GM19238 (cell line): ENCODE measurements at regions not wholly inside any gene's neighbourhood (a gene's known extent, or its start where the extent isn't known, plus 50 kb on each side); places are given as distances from the start of the nearest gene placed in this dataset.
"Not testable (repeated sequence)": the region's sequence is repeated elsewhere in the genome, so short reads cannot be mapped to it uniquely, and the experiment has no call there.

Source experiments
- DNase-seq: peaks from one replicate; pipeline ENCODE4 v3.0.0; 2011; ENCODE audit warnings: low spot score; ENCODE audit not compliant: insufficient read length

DNA sequence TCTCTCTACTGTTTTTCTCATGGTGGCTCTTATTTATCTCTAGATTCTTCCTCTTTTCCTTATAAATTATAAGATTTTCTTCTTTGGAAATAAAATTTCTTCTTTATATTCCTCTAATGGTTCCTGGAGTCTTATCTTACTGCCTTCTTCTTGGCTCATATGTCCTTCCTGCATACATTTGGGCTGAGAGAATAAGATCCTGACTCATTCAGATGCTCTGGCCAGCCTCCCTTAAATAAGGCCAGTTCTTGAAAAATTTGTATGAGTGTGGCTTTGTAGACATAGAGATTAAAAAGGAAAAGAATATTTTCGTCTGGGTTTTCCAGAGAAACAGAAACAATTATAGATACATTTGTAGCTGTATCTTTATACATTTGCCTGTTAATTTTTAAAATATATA is 411.3 kb downstream of the KIF20B start:
- DNase-seq, result no peak

DNA sequence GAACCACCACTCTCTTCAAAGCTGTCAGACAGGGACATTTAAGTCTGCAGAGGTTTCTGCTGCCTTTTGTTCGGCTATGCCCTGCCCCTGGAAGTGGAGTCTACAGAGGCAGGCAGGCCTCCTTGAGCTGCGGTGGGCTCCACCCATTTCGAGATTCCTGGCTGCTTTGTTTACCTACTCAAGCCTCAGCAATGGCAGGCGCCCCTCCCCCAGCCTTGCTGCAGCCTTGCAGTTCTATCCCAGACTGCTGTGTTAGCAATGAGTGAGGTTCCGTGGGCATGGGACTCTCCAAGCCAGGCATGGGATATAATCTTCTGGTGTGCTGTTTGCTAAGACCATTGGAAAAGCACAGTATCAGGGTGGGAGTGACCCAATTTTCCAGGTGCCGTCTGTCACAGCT is 417.2 kb downstream of the KIF20B start:
- DNase-seq, result not testable (repeated sequence)

DNA sequence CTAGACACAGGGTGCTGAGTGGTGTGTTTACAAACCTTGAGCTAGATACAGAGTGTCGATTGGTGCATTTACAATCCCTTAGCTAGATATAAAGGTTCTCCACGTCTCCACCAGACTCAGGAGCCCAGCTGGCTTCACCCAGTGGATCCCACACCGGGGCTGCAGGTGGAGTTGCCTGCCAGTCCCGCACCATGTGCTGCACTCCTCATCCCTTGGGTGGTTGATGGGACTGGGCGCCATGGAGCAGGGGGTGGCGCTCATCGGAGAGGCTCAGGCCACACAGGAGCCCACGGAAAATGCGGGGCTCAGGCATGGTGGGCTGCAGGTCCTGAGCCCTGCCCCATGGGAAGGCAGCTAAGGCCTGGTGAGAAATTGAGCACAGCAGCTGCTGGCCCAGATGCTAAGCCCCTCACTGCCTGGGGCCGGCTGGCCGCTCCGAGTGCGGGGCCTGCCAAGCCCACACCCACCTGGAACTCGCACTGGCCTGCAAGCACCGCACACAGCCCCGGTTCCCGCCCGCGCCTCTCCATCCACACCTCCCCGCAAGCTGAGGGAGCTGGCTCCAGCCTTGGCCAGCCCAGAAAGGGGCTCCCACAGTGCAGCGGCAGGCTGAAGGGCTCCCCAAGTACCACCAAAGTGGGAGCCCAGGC is 418.4 kb downstream of the KIF20B start:
- DNase-seq, result not testable (repeated sequence)

DNA sequence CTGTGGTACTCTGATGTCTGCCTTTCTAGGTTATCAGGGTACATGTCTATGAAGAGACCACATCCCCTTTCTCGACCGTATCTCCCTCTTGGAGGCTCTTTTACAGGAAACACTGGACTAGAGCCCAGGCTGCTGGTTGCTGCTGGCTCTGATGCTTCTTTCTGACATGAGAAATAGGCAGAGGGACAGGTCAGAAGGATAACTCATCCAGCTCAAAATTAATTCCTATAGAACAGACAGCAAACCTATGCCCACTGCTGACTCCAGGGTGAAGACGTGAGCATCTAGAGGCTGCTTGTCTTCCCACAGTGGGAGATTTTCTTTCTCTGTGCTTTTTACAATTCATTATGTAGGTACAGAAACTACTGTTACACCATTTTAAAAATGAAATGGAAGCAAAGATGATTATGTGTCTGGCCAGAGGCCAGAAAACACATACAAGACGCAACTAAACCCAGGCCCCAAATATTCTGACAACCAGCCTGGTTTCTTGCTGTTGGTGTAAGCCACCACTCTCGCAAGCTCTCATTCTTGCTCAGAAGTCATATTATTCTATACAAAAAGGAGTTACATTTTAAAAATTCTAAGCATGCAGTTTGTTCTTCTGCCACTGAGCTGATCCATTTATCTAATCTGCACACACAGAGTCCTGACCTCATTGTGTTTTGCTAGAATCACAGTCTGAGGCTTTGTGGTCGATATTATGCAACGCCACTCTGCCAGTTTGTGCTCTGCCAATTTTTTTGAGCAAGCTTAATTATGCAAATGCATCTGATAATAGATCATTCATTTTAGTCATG is 424.3 kb downstream of the KIF20B start:
- DNase-seq, result no peak

DNA sequence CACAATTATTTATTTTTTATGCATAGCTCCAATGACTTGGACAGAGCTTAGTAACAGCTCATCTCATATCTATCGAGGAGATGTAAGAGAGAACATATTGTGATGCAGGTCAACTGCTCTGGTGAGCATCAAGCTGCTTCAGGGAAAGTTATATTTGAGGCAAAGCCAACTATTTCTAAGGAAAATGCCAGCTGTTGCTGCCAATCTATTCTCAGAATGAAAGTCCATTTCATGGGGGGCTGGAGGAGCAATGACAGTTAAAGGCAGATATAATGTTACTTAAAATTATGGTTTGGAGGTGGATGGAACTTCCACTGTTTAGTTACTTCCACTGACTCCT is 424.8 kb downstream of the KIF20B start:
- no peak for DNase-seq

DNA sequence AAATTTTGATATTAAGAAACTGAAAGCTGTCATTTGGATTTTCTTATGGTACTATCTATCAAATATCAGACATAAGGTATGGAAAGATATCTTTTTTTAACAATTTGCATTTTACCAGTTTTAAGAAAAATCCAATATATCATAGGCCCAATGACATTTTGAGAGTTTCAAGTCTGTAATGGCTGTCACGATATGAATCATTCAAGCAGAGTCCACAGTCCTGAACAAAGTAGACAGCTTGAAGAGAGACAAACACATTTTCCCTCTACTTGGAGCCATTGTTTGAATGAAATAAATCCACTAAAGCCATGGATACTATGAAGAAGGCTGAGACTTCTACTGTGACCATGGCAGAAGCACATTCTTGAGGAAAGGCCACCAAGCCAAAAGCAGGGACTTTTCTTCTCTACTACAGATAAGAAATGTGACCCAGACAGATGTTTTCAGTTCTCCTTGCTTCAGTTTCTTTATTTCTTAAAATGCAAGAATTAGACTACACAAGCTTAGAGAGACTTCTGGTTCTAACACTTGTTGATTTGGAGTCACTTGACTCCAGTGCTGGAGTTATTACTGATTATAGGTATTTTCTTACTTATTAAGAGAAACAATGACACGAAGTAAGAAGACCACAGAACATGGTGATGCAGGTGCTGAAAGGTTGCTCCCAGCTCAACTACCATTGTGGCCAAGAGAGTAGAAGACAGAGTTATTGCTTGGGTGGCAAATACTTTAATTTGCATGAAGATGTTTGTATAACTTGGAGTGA is 429.1 kb downstream of the KIF20B start:
- no peak for DNase-seq

DNA sequence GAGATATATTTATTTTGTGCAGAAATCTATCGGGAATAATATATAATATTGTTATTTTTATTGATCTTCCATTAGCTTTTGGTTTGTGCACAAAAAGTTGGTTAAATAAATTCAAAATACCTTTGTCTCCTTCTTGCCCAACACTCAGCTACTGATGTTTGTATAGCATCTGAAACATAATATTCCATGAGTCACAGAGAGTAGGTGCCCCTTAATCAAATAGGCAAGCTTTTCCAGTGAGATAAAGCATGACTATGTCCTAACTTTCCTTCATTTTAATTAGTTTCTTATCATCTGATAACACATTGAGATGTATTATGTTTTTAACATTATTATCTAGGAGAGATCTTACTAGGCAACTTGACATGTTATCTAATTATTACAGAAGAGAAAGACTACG is 432.2 kb downstream of the KIF20B start:
- DNase-seq, result no peak

DNA sequence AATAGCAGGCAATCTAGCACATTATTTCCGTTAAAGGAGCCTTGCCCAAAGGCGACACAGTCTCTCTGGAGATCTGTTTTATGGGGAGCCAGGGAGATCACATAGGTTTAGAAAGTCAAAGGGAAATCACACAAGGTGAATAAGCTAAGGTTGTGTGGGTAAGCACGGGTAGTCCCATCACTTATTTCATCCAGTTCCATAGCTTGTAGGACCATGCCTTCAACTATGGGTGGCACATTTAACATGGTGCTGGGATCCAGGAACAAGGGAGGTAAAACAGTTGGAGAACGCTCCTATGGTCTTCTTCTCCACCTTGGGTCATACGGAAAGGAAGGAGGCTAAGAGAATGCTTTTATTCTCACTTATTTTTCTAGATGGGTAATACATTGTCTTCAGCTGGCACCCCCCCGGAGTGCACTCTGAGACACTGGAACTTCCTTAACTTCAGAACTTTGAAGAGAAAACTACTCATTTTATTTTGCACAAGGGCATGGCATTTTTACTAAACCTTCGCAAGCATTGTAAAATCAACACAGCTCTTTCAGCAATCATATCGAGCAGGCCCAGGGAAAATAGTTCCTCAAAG is 435.4 kb downstream of the KIF20B start:
- no peak for DNase-seq

DNA sequence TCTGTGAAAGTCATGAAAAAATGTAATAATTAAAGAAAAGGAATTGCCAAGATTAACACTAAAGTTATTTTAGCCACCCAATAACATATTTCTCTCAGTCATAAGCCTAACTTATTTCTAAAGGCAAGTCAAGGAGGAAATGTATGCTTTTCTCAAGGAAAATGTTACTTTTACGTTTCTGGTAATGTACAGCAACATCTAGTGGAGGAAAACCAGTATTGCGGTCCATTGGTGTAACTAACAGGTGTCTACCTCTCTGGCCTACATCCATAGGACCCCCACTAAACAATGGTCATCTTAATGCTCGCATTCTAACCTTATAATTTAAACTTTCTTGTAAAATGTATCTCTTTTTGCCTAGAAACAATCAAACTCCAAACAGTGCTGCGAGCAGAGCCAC is 437.5 kb downstream of the KIF20B start:
- no peak for DNase-seq

DNA sequence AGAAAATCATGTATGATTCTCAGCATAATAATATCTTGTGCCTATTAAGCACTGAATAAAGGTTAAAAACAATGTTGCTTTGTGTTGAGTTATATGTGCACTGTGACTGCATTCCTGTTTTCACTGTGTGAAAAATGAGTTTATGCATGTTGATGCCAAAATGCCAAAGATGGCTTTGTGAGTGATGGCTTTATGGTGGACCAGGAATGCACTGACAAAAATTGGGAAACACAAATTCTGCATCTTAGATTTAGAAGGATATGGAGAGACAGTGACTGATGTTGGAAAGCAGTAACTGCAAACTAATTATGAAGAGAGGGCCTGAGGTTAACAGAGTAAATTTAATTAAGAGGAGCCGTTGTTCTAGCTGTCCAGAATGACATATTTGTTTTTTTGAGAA is 440.4 kb downstream of the KIF20B start:
- no peak for DNase-seq

DNA sequence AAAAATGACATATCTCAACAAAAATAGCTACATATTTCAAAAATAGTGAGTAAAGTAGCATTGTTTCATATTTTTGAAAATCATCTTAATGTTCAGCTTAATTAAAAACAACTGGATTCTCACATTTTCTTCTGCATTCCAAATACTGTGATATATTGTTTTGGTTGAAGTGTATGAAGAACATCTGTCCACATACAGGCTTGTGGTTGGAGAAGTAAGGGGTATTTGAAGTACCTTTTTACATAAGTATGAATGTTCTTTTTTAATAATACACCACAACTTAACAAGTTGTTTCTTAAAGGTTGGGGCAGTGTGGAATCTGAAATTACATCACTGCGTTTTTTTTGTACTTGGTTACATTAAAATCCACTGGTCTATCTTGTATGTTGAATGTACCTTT is 442.5 kb downstream of the KIF20B start:
- no peak for DNase-seq

DNA sequence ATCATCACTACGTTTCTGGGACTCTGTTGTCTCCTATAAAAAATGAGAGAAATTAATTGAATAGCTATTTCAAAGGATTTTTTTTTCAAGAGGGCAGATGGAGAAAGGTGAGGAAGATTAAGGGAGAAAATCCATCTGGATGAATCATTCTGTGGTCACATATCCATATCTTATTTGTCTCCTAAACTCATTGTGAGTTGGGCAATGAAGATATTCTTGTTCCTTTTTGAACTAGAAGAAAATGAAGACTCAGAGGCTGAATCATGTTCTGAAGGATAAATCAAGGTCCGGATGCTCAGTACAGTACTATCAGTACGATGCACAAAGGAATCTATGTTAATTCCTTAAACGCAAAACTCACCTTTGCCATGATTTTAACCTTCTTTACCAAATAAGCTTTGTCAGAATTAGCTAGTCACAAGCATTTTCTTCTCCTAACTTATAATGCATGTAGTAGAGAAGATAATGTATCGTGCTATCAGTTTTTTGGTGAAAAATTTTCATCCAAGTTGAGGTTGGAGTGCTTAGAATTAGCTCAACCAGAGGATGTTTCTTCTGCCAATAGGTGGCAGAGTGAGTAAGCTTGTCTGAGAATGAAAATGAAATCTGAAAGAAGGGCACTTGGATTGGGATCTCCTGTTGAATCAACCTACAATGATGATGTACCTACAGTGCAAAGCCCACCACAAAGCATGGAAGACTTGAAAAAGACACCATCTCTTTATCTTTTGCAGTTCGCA is 446.9 kb downstream of the KIF20B start:
- no peak for DNase-seq

DNA sequence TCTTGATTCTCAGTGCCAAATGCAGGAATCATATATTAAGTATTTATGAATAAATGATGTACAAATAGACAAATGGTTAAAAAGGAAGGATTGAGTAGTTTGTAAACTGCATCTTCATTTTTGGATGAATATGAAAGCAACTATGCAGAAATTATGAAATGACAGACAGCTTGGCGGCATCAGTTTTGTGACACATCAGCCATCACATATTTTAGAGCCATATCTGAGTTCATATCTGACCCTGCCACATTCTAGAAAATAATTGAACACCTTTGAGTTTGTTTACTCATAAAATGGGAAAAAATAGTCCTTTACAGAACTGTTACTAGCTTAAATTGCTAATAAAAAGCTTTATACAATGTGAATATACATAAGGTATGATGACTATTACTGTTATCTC is 448.2 kb downstream of the KIF20B start:
- DNase-seq, result no peak

DNA sequence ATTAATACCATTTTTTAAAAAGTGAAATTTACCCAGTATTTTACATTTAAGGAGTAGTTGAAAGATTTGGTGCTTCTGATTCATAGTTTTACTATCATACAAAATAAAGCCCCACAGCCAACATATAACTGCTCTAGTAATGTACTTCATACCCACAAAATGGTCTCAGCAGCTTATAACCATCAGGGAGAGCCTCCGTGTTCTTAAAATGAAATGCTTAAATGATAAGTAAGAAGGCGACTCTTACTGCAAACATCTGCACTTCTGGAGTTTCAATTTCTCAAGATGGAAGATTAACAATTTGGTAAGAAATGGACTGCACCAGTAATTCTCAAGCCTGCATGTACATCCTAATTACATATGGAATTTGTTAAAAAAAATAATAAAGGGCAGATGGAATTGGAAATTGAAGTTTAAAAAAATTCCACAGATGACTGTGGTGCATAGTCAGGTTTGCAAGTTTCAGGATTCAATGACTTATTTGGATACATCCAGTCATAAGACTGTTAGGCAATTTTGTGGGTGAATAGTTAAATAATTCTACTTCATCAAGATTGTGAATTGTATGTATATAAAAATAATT is 461.0 kb downstream of the KIF20B start:
- DNase-seq, result no peak

DNA sequence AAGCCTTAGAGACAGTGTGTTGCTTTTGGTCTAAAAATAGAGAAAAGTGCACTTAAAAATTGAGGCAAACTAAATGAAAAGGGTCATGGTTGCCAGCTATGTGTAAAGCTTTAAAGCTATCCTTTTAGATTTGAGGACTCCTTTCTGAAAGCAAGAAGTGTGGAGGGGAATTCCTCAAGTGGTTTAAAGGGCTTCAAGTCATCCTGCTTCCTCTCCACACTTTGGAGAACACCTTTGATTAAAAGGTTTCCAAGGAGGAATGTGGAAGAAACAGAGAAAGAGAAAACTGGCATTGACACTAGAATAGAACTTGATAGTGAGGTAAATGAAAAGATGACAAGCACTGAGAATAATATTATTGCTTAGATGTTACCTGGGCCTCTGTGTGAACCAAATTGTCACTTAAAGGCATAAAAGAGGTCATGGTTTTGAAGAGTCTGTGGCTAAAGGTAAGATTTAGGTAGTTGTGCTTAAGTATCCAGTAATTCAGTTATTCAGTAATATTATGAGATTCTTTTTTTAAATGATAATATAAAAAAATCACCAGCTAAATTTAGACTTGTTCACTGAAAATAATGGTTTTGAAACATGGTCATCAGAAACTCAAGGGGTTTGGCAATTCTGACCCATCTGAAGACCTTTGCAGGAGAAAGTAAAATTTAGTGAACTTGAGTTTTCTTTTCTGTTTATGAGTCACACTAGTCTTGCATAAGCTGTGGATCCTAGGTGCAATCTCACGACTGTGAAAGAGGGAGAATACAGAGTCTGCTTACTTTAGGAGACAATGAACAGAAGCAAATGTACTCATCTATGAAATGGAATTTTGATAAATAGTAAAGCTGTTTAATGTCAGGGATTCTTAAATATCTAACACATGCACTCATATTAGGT is 466.0 kb downstream of the KIF20B start:
- no peak for DNase-seq

DNA sequence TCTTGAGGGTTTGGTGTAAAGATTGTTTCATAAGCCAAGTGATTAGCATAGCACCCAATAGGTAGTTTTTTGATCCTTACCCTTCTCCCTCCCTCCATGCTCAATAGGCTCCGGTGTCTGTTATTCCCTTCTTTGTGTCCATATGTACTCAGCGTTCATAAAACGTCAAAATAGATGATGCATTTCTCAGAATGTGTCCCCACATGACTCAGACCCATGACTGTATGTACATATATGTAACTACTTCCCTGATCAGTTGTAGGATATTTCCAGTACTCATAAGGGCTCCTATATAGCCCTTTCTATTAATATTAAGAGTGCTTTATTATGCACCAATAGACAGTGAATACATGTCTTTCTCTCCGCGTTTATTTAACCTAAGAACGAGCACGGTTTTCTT is 466.9 kb downstream of the KIF20B start:
- no peak for DNase-seq

DNA sequence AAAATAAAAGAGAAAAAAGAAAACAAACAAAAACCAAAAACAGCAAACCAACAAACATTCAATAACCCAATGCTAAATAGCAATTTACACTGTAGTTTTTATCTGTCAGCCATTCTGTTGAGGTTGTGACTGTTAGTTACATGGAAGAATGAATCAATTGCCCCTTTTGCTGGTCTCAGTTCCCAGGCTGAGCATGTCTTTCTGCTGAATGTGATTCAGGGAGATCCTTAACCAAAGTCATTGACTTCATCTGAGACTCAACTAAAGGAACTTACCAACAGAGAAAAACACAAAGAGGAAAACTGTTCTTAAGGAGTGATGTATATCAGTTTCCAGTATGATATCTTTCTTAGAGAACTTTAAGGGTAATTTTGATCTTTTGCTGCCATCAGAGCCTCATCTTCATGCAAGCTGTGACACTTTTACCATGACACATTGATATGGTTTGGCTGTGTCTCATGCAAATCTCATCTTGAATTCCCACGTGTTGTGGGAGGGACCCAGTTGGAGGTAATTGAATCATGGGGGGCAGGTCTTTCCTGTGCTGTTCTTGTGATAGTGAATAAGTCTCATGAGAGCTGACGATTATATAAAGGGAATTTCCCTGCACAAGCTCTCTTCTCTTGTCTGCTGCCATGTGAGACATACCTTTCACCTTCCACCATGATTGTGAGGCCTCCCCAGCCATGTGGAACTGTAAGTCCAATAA is 469.8 kb downstream of the KIF20B start:
- no peak for DNase-seq

DNA sequence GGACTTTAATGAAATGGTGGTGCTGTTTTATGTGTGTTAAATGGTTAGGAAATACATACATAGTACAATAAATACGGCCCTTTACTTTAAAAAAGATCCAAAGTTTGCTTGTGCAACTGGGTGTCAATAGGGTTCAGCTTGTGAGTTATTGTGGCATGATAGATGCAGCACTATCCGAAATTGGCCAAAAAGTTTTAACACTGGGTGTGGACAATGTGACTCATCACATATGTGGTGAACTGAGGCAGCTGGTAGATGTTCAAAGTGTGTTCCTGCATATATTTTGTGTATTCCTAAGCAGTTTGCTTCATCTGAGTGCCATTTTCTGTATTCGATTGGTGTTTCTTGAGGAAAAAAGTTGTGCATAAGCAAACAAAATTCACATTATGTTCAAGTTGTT is 473.1 kb downstream of the KIF20B start:
- DNase-seq, result no peak

DNA sequence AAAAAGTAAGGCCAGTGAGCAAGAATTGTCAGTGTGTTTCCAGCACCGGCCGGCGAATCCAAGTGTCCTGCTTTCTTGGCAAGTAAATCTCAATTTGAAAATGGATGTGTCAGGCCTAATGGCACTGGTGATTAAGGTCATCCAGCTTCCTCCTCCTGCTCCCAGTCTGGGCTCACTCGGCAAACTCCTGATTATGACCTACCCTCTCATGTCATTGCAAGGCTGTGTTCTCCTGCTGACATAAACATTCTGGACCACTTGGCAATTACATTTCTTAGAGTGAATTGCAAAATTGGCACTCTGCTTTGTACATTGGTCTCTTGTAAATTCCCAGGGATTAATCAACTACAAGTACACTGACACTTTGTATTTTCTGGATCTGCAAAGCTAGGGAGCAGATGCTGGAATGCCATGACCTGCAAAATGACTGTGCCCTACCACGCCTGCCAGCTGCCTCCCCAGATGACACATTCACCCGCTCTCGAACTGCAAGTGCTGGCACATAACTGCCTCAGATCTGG is 473.8 kb downstream of the KIF20B start:
- no peak for DNase-seq
